ENCODE measurements at regions not wholly inside any gene's neighbourhood (a gene's known extent, or its start where the extent isn't known, plus 50 kb on each side); places are given as distances from the start of the nearest gene placed in this dataset.

GRCh38 chr22:44628273-44628672 is 73.7 kb upstream of the PRR5 start:
- no peak for TF ChIP-seq CTCF (IDR thresholded peaks at IDR 0.05; ENCODE audit: insufficient read depth, low read depth, low read length)
- no peak for TF ChIP-seq EZH2 (IDR thresholded peaks at IDR 0.05; ENCODE audit: insufficient read depth, low read length)

All from astrocyte (in vitro differentiated cells and primary cell).